Fibroblast of lung (primary cell): ENCODE measurements at regions not wholly inside any gene's neighbourhood (a gene's known extent, or its start where the extent isn't known, plus 50 kb on each side); places are given as distances from the start of the nearest gene placed in this dataset.

Source experiments
- DNase-seq, 2 donors: peaks; one replicate each; pipeline versions ENCODE4 v3.0.0 to v3.0.0-alpha.2; 2010; ENCODE audit warnings: low read depth in 2 of 2
- H2AFZ ChIP-seq: 2 replicates; pipeline ENCODE4 v1.5.1; 2012; ENCODE audit warnings: low read length, control low read depth, inconsistent platforms
- H3K27ac ChIP-seq: 2 replicates; pipeline ENCODE4 v1.5.1; 2011; ENCODE audit warnings: low read length, control low read depth; ENCODE audit not compliant: insufficient read depth
- H3K27me3 ChIP-seq: 2 replicates; pipeline ENCODE4 v1.5.1; 2011; ENCODE audit warnings: mild to moderate bottlenecking, low read length; ENCODE audit not compliant: control insufficient read depth, insufficient read depth
- H3K36me3 ChIP-seq: 2 replicates; pipeline ENCODE4 v1.5.1; 2011; ENCODE audit warnings: low read length; ENCODE audit not compliant: control insufficient read depth, insufficient read depth
- H3K4me1 ChIP-seq: 2 replicates; pipeline ENCODE4 v1.5.1; 2011; ENCODE audit warnings: low read length; ENCODE audit not compliant: control insufficient read depth, insufficient read depth; ENCODE audit errors: extremely low read depth
- H3K4me2 ChIP-seq: 2 replicates; pipeline ENCODE4 v1.5.1; 2011; ENCODE audit warnings: low read length, control low read depth; ENCODE audit not compliant: insufficient read depth; ENCODE audit errors: extremely low read depth
- H3K4me3 ChIP-seq, 4 experiments: fragments of 200-600 bp in 1 of 4; sonication (generic) in 1 of 4; replicated peaks in 1 of 4; 2 replicates each; pipeline ENCODE4 v1.5.1; 2011 to 2016; ENCODE audit warnings: low read length in 4 of 4, low read depth in 3 of 4, mild to moderate bottlenecking in 3 of 4, control low read depth in 2 of 4, inconsistent platforms in 1 of 4, mixed read lengths in 1 of 4; ENCODE audit not compliant: insufficient read depth in 1 of 4; ENCODE audit errors: control extremely low read depth in 1 of 4
- H3K79me2 ChIP-seq: 2 replicates; pipeline ENCODE4 v1.5.1; 2012; ENCODE audit warnings: mild to moderate bottlenecking, low read length, inconsistent platforms; ENCODE audit not compliant: control insufficient read depth, insufficient read depth
- H3K9ac ChIP-seq: 2 replicates; pipeline ENCODE4 v1.5.1; 2011; ENCODE audit warnings: mild to moderate bottlenecking, low read length, control low read depth; ENCODE audit not compliant: insufficient read depth
- H3K9me3 ChIP-seq: 2 replicates; pipeline ENCODE4 v1.5.1; 2012; ENCODE audit warnings: low read depth, low read length; ENCODE audit not compliant: control insufficient read depth, insufficient read depth
- H4K20me1 ChIP-seq: 2 replicates; pipeline ENCODE4 v1.5.1; 2011; ENCODE audit warnings: low read length; ENCODE audit not compliant: control insufficient read depth, insufficient read depth; ENCODE audit errors: extremely low read depth
- CTCF ChIP-seq, 2 donors: IDR thresholded peaks in 1 of 2; conservative IDR thresholded peaks in 1 of 2; 1 replicate in 1 of 2; 2 replicates in 1 of 2; pipeline ENCODE4 v1.5.1; 2011 to 2012; ENCODE audit warnings: low read length in 2 of 2, control low read depth in 1 of 2, inconsistent platforms in 1 of 2, low read depth in 1 of 2, mild to moderate bottlenecking in 1 of 2
- EZH2 ChIP-seq: IDR thresholded peaks from 2 replicates; pipeline ENCODE4 v1.5.1; 2012; ENCODE audit warnings: low read length, control low read depth, mild to moderate bottlenecking; ENCODE audit errors: missing control alignments

DNA sequence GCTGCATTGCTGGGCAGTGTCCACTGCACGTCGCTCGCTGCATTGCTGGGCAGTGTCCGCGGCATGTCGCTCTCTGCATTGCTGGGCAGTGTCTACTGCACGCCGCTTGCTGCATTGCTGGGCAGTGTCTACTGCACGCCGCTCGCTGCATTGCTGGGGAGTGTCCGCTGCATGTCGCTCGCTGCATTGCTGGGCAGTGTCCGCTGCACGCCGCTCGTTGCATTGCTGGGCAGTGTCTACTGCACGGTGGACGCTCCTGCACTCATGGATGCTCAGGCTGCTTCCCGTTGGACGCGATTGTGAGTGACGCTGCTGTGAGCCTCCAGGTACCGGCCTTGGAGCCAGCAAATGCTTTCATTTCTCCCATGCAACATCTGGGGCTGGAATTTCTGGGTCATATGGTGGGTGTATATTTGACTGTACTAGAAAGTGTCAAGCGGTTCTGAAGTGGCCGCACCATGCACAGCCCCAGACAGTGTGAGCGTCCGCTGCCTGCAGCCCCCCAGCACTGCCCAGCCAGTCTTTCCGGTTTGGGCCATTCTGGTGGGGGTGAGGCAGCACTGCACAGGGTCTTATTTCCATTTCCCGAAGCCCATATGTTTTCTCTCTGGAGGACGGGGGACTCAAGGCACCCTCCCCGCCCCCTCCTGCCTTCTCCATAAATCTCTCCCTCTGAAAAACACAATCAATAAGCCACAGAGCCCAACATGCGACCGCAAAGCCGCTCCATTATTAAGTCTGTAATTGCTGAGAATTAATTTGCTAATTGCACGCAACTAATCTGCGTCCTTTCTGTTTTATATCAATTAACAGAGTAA lies 97.4 kb downstream of the YTHDF1 start:
- H2AFZ ChIP-seq = no peak overlapping the region
- no peak overlapping the region for H3K4me2 ChIP-seq
- no peaks in the 10 kb centered on the region for H3K79me2 ChIP-seq
- H3K4me1 ChIP-seq = no peaks in the 10 kb centered on the region
- no peak for DNase-seq
- TF ChIP-seq CTCF (conservative IDR thresholded peaks at IDR 0.05 in 1 of 2, IDR thresholded peaks at IDR 0.05 in 1 of 2; ENCODE audit: low read depth in 1 of 2, low read length in 2 of 2) = no peak
- no peak for TF ChIP-seq EZH2
- H4K20me1 ChIP-seq = no peaks in the 10 kb centered on the region
- no peak overlapping the region for H3K4me3 ChIP-seq
- no peaks in the 10 kb centered on the region for H3K36me3 ChIP-seq
- H3K27ac ChIP-seq = no peak overlapping the region
- H3K9me3 ChIP-seq = no peaks in the 10 kb centered on the region
- no peak overlapping the region for H3K9ac ChIP-seq
- no peaks in the 10 kb centered on the region for H3K27me3 ChIP-seq

GRCh38 chr20:63117661-63118302 lies 98.1 kb downstream of the YTHDF1 start:
- Histone ChIP-seq H3K27ac (no peak overlapping the region), H3K79me2 (no peaks in the 10 kb centered on the region), H3K4me1 (no peaks in the 10 kb centered on the region), H3K27me3 (no peaks in the 10 kb centered on the region), H3K9ac (no peak overlapping the region), H3K4me3 (no peak overlapping the region), H2AFZ (no peak overlapping the region), H3K9me3 (no peaks in the 10 kb centered on the region), H4K20me1 (no peaks in the 10 kb centered on the region), H3K4me2 (no peak overlapping the region), H3K36me3 (no peaks in the 10 kb centered on the region)
- DNase-seq = no peak
- TF ChIP-seq EZH2 (no peak), CTCF (conservative IDR thresholded peaks at IDR 0.05 in 1 of 2, IDR thresholded peaks at IDR 0.05 in 1 of 2; ENCODE audit: low read depth in 1 of 2, low read length in 2 of 2) (no peak)

DNA sequence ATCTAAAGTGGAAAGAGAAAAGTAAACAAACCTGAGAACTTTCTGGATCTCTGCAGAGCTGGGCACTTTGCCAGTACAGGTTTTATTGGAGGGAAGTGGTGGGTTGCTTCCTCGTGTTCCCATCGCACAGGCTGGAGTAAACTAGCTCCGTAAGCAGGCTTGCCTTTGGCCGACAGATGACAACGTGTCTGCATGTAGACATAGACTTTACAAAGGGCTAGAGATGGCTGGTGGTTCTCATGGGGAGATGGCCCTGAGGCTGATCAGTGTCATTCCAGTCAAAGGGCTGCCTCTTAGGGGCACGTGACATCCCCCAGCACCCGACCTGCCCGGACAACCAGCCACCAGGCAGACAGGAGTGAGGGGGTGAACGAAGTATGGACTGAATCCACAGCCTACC lies 98.8 kb downstream of the YTHDF1 start:
- H3K4me1 ChIP-seq = no peaks in the 10 kb centered on the region
- no peak overlapping the region for H3K9ac ChIP-seq
- H3K4me3 ChIP-seq = no peak overlapping the region
- no peak overlapping the region for H3K27ac ChIP-seq
- H4K20me1 ChIP-seq = no peaks in the 10 kb centered on the region
- no peaks in the 10 kb centered on the region for H3K27me3 ChIP-seq
- H3K36me3 ChIP-seq = no peaks in the 10 kb centered on the region
- no peak overlapping the region for H3K4me2 ChIP-seq
- DNase-seq = no peak
- H3K9me3 ChIP-seq = no peaks in the 10 kb centered on the region
- no peaks in the 10 kb centered on the region for H3K79me2 ChIP-seq
- no peak overlapping the region for H2AFZ ChIP-seq
- no peak for TF ChIP-seq CTCF (conservative IDR thresholded peaks at IDR 0.05 in 1 of 2, IDR thresholded peaks at IDR 0.05 in 1 of 2; ENCODE audit: low read depth in 1 of 2, low read length in 2 of 2)
- TF ChIP-seq EZH2 = no peak
